ENCODE measurements at regions not wholly inside any gene's neighbourhood (a gene's known extent, or its start where the extent isn't known, plus 50 kb on each side); places are given as distances from the start of the nearest gene placed in this dataset.
A peak's percentile ranks its signal among the peaks of the same experiment; 100 is the strongest.

DNA sequence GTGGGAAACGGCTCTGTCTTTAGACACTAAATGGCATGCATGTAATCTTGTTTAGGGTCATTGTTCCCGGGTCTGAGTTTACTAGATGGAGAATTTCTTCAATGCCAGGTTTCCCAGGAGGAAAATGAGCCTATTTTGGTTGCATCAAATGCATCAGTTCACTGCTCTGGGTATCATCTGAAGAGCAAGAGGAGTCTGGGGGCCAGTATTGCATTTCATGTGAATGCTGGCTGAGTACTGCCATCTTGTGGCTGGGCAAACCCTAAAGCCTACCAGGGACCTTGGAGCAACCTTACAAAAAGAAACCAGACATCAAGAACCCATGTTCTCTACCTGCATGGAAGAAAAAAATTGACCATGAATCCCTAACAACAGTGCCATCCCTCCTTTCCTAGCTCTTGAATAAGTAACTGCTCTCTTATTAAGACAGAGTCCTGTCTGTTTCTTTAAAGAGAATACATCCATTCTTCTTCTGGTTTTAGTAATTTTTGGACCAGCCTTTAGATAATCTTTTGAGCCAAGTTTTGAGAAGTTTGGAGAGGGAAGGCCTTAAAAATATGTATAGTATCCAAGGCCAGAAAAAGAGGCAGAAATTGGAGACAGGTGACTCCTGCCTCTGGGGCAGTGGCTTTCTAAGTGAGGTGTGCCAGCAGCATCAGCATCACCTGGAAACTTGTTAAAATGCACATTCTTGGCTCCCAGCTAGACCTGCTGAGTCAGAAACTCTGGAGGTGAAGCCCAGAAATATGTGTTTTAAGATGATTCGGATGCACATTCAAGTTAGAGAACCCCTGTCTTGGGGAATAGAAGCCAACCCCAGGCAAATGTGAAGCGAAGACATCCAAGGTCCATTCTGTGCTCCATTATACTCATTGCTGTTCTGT lies 261.0 kb upstream of the CXCR4 start:
- TF ChIP-seq, protein P1, sequence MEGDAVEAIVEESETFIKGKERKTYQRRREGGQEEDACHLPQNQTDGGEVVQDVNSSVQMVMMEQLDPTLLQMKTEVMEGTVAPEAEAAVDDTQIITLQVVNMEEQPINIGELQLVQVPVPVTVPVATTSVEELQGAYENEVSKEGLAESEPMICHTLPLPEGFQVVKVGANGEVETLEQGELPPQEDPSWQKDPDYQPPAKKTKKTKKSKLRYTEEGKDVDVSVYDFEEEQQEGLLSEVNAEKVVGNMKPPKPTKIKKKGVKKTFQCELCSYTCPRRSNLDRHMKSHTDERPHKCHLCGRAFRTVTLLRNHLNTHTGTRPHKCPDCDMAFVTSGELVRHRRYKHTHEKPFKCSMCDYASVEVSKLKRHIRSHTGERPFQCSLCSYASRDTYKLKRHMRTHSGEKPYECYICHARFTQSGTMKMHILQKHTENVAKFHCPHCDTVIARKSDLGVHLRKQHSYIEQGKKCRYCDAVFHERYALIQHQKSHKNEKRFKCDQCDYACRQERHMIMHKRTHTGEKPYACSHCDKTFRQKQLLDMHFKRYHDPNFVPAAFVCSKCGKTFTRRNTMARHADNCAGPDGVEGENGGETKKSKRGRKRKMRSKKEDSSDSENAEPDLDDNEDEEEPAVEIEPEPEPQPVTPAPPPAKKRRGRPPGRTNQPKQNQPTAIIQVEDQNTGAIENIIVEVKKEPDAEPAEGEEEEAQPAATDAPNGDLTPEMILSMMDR (conservative IDR thresholded peaks at IDR 0.05): peak; percentile 90
- no peak overlapping the region for H3K4me3 Mint-ChIP-seq
- peaks cover 5% of the 10 kb centered on the region for H3K9me3 Mint-ChIP-seq
- H3K27ac Mint-ChIP-seq: no peak overlapping the region
- DNase-seq (ENCODE audit: extremely low spot score, unreplicated experiment): no peak
- H3K36me3 Mint-ChIP-seq: no peaks in the 10 kb centered on the region
- peaks cover 9% of the 10 kb centered on the region for H3K27me3 Mint-ChIP-seq
- peaks cover 9% of the 10 kb centered on the region for H3K4me1 Mint-ChIP-seq (ENCODE audit: unreplicated experiment)

DNA sequence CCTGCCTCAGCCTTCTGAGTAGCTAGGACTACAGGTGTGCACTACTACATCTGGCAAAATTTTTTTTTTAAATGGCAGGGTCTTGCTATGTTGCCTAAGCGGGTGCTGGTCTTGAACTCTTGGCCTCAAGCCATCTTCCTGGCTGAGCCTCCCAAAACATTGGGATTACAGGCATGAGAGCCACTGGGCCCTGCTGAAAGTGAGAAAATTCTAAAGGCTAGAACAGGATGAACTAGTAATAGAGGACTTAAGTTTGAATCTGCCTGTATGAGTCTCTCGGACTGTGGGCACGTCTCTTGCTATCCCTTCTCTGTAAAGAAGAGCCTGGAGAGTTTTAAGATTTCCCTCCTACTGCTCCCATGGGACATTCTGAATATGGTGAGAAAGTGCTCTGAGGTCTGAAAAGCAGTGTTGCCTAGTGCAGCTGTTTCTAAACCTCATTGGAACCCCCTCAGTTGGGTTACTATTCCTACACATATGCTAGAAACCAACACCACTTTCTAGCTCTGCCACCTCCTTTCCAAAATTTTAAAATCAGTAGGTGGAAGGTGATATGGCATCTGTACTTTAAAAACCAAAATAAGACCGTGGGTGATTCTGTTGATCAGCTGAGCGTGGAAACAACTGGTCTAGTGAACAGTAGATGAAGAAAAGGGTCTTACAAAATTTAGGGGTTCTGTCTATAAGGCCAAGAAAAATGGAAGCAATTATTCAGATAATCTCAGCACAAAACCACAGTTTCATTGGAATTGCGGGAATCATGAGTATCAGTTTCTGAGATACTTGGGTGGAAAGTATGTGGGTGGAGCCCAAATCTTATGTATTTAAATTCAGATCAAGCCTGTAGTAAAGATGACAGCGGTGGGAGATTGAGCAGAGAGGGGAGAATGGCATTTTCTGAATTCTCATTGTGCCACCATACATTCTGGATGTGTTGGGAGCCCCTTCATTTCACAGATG lies 259.8 kb upstream of the CXCR4 start:
- Mint-ChIP-seq H3K27me3 (peaks cover 9% of the 10 kb centered on the region), H3K9me3 (peaks cover 5% of the 10 kb centered on the region), H3K36me3 (no peaks in the 10 kb centered on the region), H3K4me3 (no peak overlapping the region), H3K27ac (no peak overlapping the region), H3K4me1 (ENCODE audit: unreplicated experiment) (peaks cover 9% of the 10 kb centered on the region)
- TF ChIP-seq, protein P1 (conservative IDR thresholded peaks at IDR 0.05): no peak
- DNase-seq (ENCODE audit: extremely low spot score, unreplicated experiment): no peak

DNA sequence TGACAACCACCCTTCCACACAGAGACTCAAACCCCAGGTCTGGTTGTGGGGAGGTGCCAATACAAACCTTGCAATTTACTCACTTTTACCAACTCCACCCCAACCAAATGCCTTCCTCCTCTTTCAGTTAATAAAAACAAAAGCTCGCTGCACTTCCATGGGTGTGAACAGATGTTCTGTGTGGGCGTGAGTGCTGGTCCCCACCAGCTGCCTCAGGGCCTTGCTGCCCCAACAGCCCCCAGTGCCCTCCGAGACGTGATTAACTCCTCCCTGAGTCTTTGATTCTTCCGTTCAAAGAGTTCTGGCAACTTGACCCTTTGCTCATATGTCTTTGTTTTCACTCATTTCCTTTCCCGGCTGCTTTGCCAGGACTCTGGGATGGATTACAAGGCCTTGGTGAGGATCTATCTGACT lies 258.9 kb upstream of the CXCR4 start:
- Mint-ChIP-seq H3K4me3 (peak overlapping the region; percentile 15), H3K36me3 (no peaks in the 10 kb centered on the region), H3K27me3 (peaks cover 3% of the 10 kb centered on the region), H3K9me3 (peaks cover 5% of the 10 kb centered on the region), H3K27ac (peak overlapping the region; percentile 75), H3K4me1 (ENCODE audit: unreplicated experiment) (peaks cover 9% of the 10 kb centered on the region)
- TF ChIP-seq, protein P1 (conservative IDR thresholded peaks at IDR 0.05): no peak
- no peak for DNase-seq (ENCODE audit: extremely low spot score, unreplicated experiment)

DNA sequence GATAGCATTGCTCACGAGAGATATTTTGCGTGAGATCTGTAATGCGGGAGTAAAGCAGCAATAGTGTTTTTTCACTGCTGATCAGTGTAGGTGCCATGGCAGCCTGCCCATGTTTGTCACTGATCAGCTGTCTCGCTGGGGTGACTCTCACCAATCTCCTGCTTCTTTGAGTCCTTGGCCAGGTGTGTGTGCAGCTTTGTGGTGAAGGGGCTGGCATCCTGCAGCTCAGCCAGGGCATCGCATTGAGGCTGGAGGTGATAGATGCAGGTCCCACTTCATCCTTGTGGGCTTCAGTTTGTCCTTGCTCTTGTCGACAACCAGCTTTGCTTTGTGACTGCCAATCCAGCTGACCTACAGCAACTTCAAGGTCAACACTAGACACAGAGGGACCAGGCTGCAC lies 258.3 kb upstream of the CXCR4 start:
- H3K36me3 Mint-ChIP-seq: no peaks in the 10 kb centered on the region
- no peak for DNase-seq (ENCODE audit: extremely low spot score, unreplicated experiment)
- H3K4me3 Mint-ChIP-seq: no peak overlapping the region
- TF ChIP-seq, protein P1 (conservative IDR thresholded peaks at IDR 0.05): no peak
- peaks cover 9% of the 10 kb centered on the region for H3K4me1 Mint-ChIP-seq (ENCODE audit: unreplicated experiment)
- no peaks in the 10 kb centered on the region for H3K27me3 Mint-ChIP-seq
- peaks cover 5% of the 10 kb centered on the region for H3K9me3 Mint-ChIP-seq
- no peak overlapping the region for H3K27ac Mint-ChIP-seq

DNA sequence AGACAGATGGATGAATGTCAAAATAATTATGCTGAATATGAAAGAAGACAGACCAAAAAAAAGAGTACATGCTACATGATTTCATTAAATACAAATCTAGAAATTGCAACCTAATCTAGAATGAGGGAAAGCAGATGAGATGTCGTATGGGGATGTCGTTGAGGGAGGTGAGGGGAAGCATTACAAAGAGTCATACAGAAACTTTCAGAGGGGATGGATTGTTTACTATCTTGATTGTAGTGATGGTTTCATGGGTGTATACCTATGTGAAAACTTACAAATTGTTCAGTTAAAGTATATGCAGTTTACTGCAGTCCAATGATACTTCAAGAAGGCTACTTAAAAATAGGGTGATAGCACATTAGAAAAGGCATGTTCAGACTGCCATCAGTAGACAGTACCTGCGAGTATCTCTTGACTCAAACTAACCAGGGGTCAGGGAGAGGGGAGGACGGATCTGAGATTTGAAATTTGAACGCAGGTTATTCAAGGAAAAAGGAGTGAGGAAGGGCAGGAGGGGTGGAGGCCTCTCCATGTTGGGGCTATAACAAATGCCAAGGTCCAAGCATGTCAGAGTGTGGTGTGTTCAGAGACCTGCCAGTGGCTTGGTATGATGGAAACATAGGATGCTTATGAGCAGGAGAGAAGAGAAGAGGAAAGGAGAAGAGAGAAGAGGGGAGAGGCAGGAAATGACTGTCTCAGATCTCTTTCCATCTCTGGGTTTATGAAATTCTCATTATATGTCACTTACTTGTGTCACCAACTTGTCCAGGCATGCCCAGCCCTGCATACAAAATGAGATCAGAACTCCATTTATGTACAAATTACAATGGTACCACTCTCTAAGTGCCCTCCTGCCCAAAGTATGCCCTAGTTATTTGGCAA lies 257.3 kb upstream of the CXCR4 start:
- Mint-ChIP-seq H3K27ac (no peak overlapping the region), H3K36me3 (no peaks in the 10 kb centered on the region), H3K4me3 (no peak overlapping the region), H3K9me3 (peaks cover 5% of the 10 kb centered on the region), H3K4me1 (ENCODE audit: unreplicated experiment) (peaks cover 9% of the 10 kb centered on the region), H3K27me3 (no peaks in the 10 kb centered on the region)
- TF ChIP-seq, protein P1 (conservative IDR thresholded peaks at IDR 0.05): no peak
- no peak for DNase-seq (ENCODE audit: extremely low spot score, unreplicated experiment)

All from type B pancreatic cell (in vitro differentiated cells).